ENCODE measurements at regions not wholly inside any gene's neighbourhood (a gene's known extent, or its start where the extent isn't known, plus 50 kb on each side); places are given as distances from the start of the nearest gene placed in this dataset.
A peak's percentile ranks its signal among the peaks of the same experiment; 100 is the strongest.

DNA sequence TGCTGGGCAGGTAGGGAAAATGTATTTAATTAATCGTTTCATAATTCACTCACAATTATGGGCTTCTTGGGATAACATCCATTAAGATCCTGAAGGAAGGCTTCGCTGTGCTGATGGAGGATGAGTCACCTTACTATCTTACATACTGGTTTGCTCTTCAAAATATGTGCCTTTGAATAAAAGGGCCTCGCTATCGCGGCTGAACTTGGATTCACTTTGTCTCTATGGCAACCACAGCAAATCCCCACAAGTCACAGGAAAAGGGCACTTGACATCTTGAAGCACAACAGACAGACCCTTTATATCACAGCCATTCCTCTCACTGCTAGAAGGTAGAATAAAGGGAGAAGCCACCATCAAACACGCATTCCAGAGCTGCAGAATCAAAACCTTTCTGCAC, 141.3 kb upstream of the MYLIP start:
- no peak for FAIRE-seq
- DNase-seq (ENCODE audit: low read depth, low spot score) = no peak
- Histone ChIP-seq H3K27me3 (replicated peaks in 1 of 2; ENCODE audit: control insufficient read depth in 2 of 2, insufficient read depth in 2 of 2, low read length in 1 of 2) (no peaks in the 10 kb centered on the region), H3K4me3 (no peak overlapping the region), H3K9me3 (replicated peaks; ENCODE audit: control insufficient read depth, insufficient read depth, low read length) (no peaks in the 10 kb centered on the region; the same call in 1 of the 3 replicates), H3K27ac (ENCODE audit: control insufficient read depth, insufficient read depth) (no peak overlapping the region), H4K20me1 (ENCODE audit: control insufficient read depth, insufficient read depth) (no peaks in the 10 kb centered on the region), H3K4me2 (ENCODE audit: control insufficient read depth, insufficient read depth) (no peak overlapping the region), H2AFZ (ENCODE audit: control insufficient read depth, low read depth, low read length) (no peak overlapping the region; the same call in 1 of the 2 replicates), H3K36me3 (ENCODE audit: control insufficient read depth in 2 of 2, insufficient read depth in 2 of 2, low read length in 1 of 2) (no peaks in the 10 kb centered on the region), H3K4me1 (ENCODE audit: control insufficient read depth, insufficient read depth, low read length) (peaks cover 17% of the 10 kb centered on the region), H3K79me2 (ENCODE audit: control insufficient read depth, insufficient read depth, low read length) (no peaks in the 10 kb centered on the region), H3K9ac (ENCODE audit: control insufficient read depth, insufficient read depth, low read length) (no peak overlapping the region)
- no peak for ATAC-seq
- in situ Hi-C loops (cut with MboI) (no loop called here), intact Hi-C loops (cut with micrococcal nuclease; ENCODE audit: unreplicated experiment) (no loop called here)
- POLR2A ChIA-PET = interaction anchor here (1.0 to 2.5 kb wide), 2 partner anchors 18 to 34 kb away, joined by 3 to 13 read pairs; no protein-coding TSS in a partner anchor
- RAD21 ChIA-PET (ENCODE audit: unreplicated experiment) = interaction anchor here (0.7 to 4.2 kb wide), 8 partner anchors 10 to 211 kb away, joined by 3 to 18 read pairs (median 4); no protein-coding TSS in a partner anchor
- SMC1A ChIA-PET (ENCODE audit: uncharacterized antibody, unreplicated experiment) = interaction anchor here (0.9 to 2.6 kb wide), 15 partner anchors 8 to 197 kb away, joined by 3 to 16 read pairs (median 4); no protein-coding TSS in a partner anchor
- CTCF ChIA-PET = interaction anchor here (0.9 to 1.6 kb wide), 6 partner anchors 9 to 141 kb away, joined by 3 to 6 read pairs (median 4); partner anchors contain the start of gene MYLIP
- BruUV-seq (replicated peaks) = no TSS peak
- WGBS (ENCODE audit: insufficient coverage, insufficient replicate concordance, low lambda C conversion rate, missing lambda C conversion rate) = 95% methylated on average over 6 of the region's 6 CpGs
- TF ChIP-seq PAX5 (IDR thresholded peaks at IDR 0.05; ENCODE audit: borderline replicate concordance, low read depth, low read length) = no peak
- TF ChIP-seq, protein P1, sequence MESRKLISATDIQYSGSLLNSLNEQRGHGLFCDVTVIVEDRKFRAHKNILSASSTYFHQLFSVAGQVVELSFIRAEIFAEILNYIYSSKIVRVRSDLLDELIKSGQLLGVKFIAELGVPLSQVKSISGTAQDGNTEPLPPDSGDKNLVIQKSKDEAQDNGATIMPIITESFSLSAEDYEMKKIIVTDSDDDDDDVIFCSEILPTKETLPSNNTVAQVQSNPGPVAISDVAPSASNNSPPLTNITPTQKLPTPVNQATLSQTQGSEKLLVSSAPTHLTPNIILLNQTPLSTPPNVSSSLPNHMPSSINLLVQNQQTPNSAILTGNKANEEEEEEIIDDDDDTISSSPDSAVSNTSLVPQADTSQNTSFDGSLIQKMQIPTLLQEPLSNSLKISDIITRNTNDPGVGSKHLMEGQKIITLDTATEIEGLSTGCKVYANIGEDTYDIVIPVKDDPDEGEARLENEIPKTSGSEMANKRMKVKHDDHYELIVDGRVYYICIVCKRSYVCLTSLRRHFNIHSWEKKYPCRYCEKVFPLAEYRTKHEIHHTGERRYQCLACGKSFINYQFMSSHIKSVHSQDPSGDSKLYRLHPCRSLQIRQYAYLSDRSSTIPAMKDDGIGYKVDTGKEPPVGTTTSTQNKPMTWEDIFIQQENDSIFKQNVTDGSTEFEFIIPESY (IDR thresholded peaks at IDR 0.05) = 0 out of 2 replicates have a peak, but pooled peaks have one; percentile 45

DNA sequence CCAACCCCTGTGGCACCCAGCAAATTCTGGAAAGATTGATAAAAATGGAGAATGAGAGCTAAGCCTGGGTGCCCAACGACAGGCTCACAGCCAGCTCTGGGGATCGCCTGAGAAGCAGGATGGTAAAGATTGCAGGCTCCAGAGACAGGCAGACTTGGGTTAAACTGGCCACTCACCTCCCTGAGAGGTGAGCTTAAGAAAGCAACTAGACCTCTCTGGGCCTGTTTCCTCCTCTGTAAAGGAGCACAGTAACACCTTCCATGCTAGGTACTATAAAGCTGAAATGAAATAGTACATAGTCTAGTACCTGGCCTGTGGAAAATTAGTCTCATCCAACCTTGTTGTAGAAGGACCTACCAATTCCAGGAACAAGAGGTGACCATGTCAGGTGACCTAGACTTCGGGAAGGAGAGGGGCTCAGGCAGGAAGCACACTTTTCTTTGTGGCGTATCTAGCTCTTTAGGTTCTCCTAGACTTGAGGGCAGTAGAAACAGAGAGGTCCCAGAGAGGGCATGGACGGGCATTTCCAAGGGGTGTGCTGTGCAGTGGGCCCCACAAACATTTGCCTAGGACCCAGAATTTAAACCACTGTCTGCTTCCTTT, 142.8 kb upstream of the MYLIP start:
- 20% methylated on average over 5 of the region's 5 CpGs for WGBS (ENCODE audit: insufficient coverage, insufficient replicate concordance, low lambda C conversion rate, missing lambda C conversion rate)
- RAD21 ChIA-PET (ENCODE audit: unreplicated experiment) = interaction anchor here (0.8 to 1.7 kb wide), 4 partner anchors 23 to 150 kb away, joined by 3 to 9 read pairs (median 4); no protein-coding TSS in a partner anchor
- H3K9ac ChIP-seq (ENCODE audit: control insufficient read depth, insufficient read depth, low read length) = no peak overlapping the region
- SMC1A ChIA-PET (ENCODE audit: uncharacterized antibody, unreplicated experiment) = interaction anchor here (0.9 to 2.0 kb wide), 7 partner anchors 9 to 73 kb away, joined by 3 to 6 read pairs (median 5); no protein-coding TSS in a partner anchor
- H3K27me3 ChIP-seq (replicated peaks in 1 of 2; ENCODE audit: control insufficient read depth in 2 of 2, insufficient read depth in 2 of 2, low read length in 1 of 2) = no peaks in the 10 kb centered on the region
- no peak for FAIRE-seq
- no peaks in the 10 kb centered on the region for H3K79me2 ChIP-seq (ENCODE audit: control insufficient read depth, insufficient read depth, low read length)
- H3K4me2 ChIP-seq (ENCODE audit: control insufficient read depth, insufficient read depth) = no peak overlapping the region
- H3K4me1 ChIP-seq (ENCODE audit: control insufficient read depth, insufficient read depth, low read length) = peaks cover 17% of the 10 kb centered on the region
- no peak overlapping the region for H3K4me3 ChIP-seq
- POLR2A ChIA-PET = interaction anchor here (0.7 kb wide), 1 partner anchor 144 kb away, joined by 3 read pairs; no protein-coding TSS in a partner anchor
- BruUV-seq (replicated peaks) = no TSS peak
- H2AFZ ChIP-seq (ENCODE audit: control insufficient read depth, low read depth, low read length) = peak overlapping the region; percentile 72
- DNase-seq (ENCODE audit: low read depth, low spot score) = no peak
- H3K36me3 ChIP-seq (ENCODE audit: control insufficient read depth in 2 of 2, insufficient read depth in 2 of 2, low read length in 1 of 2) = no peaks in the 10 kb centered on the region
- in situ Hi-C loops (cut with MboI) (no loop called here), intact Hi-C loops (cut with micrococcal nuclease; ENCODE audit: unreplicated experiment) (no loop called here)
- no peak overlapping the region for H3K27ac ChIP-seq (ENCODE audit: control insufficient read depth, insufficient read depth)
- CTCF ChIA-PET = interaction anchor here (0.7 to 1.3 kb wide), 4 partner anchors 9 to 95 kb away, joined by 3 to 4 read pairs (median 4); no protein-coding TSS in a partner anchor
- no peaks in the 10 kb centered on the region for H4K20me1 ChIP-seq (ENCODE audit: control insufficient read depth, insufficient read depth)
- TF ChIP-seq, protein P2, sequence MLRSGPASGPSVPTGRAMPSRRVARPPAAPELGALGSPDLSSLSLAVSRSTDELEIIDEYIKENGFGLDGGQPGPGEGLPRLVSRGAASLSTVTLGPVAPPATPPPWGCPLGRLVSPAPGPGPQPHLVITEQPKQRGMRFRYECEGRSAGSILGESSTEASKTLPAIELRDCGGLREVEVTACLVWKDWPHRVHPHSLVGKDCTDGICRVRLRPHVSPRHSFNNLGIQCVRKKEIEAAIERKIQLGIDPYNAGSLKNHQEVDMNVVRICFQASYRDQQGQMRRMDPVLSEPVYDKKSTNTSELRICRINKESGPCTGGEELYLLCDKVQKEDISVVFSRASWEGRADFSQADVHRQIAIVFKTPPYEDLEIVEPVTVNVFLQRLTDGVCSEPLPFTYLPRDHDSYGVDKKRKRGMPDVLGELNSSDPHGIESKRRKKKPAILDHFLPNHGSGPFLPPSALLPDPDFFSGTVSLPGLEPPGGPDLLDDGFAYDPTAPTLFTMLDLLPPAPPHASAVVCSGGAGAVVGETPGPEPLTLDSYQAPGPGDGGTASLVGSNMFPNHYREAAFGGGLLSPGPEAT (IDR thresholded peaks at IDR 0.05; ENCODE audit: low read depth) = no peak
- TF ChIP-seq FOS (IDR thresholded peaks at IDR 0.05; ENCODE audit: borderline replicate concordance, extremely low read depth, insufficient read length) (no peak), RBBP5 (conservative IDR thresholded peaks at IDR 0.05) (no peak), BRCA1 (IDR thresholded peaks at IDR 0.05; ENCODE audit: low read depth, low read length) (no peak)
- ATAC-seq = no peak
- H3K9me3 ChIP-seq (replicated peaks; ENCODE audit: control insufficient read depth, insufficient read depth, low read length) = no peaks in the 10 kb centered on the region; the same call in 1 of the 3 replicates

Data from GM12878 (cell line).